Stimulated activated CD4-positive, alpha-beta T cell treated with anti-CD3 and anti-CD28 coated beads, Interleukin-2, amount 100 ng/mL, for 48 hours (primary cell): ENCODE measurements at regions not wholly inside any gene's neighbourhood (a gene's known extent, or its start where the extent isn't known, plus 50 kb on each side); places are given as distances from the start of the nearest gene placed in this dataset.
"Not testable (repeated sequence)": the region's sequence is repeated elsewhere in the genome, so short reads cannot be mapped to it uniquely, and the experiment has no call there.

Experiments
- DNase-seq, 2 donors: peaks; one replicate each; pipeline ENCODE4 v3.0.0-alpha.2; 2020

DNA sequence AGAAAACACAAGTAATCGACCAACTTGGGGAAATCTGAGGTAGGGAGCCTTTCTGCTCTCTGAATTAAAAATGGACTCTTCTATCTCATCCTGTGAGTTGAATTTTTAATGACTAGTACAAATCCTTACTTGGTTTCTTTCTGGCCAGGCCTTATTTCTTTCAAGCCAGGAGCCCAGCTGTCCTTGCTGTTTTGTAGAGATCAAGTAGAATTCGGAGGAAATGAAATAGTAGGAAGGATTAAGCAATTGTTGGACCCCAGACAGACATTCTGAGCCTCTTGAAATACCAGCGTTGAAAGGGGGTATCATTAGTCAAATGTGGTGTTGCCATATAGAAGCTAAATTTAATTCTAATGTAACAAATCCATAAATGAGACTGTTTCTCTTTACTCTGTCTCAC lies 53.7 kb upstream of the SMIM15 start:
- no peak for DNase-seq

DNA sequence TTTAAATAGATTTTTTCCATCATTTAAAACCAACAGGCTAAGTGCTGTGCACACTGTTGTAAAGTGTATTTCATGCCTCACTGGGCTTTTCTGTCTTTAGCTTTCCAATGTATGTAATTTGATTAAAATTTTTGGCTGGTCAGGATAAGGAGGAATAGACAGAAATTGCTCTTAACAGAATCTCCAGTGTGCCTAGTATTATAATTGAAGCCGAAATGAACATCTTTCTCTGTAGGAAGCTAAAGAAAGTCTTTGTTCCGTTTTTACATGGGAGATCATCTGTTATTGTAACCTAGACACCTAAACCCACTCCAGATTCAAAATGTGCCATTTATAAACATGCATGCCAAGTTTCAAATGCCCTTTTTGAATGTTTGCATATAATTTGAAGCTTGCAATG lies 54.5 kb upstream of the SMIM15 start:
- DNase-seq = no peak

DNA sequence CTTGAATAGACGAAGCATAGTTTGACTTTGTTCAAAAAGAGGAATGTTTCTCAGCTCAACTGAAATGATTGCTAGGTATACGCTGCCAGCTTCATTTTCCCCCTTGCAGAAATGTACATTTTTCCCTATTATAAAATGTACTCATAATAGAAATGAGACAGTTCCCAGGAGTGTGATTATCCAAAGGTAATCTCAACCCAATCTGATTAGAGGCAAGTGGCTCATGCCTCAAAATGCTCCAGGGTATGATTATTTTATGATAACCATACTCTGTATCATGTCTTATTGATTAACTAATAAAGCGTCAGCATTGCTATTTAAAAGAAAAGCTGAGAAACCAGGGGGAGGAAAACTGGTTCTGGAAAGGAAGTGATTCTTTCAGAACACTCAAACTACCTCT lies 54.9 kb upstream of the SMIM15 start:
- DNase-seq = no peak

GRCh38 chr5:61228229-61228628 lies 66.0 kb upstream of the SMIM15 start:
- no peak for DNase-seq

GRCh38 chr5:61228691-61229280 lies 66.5 kb upstream of the SMIM15 start:
- no peak for DNase-seq

DNA sequence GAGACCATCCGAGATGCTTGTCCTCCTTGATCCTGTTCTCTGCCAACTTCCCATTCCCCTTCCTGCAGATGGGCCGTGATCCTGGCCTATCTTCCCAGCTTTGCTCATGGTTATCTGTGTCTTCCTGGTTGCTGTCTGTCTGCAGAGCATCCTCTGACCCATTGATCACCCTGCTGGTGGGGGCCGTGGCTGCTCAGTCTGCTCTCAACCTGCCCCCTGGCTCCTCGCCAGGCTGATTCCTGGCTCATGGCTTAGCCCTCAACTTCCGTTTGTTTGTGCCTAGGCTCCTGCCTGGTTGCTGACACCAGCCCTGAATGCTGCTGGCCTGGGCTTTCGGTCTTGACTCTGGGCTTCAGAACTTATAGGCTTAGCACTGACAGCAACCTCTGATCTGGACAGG lies 67.1 kb upstream of the SMIM15 start:
- DNase-seq = no peak

- no peak for DNase-seq
Measured at GRCh38 chr5:61230492-61230891, 68.2 kb upstream of the SMIM15 start.

DNA sequence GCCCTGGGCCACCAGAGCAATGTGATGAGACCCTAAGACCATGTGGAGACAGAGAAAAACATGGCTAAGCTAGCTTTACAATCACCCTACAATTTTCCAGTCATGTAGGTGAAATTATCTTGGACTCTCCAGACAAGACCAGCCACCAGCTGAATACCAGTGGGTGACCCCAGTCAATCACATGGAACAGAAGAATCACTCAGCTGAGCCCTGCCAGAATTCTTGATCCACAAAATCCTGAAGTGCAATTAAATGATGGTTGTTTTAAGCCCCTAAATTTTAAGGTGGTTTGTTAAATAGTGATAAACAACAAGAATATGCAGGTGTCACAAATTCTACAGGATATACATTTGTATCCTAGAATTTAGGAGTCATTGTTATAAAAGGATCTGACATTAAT lies 69.5 kb upstream of the SMIM15 start:
- DNase-seq = no peak

- no peak for DNase-seq
Measured at GRCh38 chr5:61232490-61233050, 70.3 kb upstream of the SMIM15 start.

- DNase-seq = no peak
Measured at GRCh38 chr5:61234019-61234418, 71.8 kb upstream of the SMIM15 start.

DNA sequence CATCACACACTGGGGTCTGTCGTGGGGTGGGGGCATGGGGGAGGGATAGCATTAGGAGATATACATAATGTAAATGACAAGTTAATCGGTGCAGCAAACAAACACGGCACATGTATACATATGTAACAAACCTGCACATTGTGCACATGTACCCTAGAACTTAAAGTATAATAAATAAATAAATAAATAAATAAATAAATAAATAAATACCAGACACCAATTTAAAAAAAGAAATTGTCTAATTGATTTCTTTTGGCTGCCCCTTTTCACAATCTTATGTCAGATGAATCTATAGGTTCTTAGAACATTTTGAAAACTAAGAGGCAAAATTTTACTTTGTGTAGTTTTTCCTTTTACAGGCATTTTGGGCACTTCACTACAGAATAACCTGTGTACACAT lies 74.4 kb upstream of the SMIM15 start:
- DNase-seq = not testable (repeated sequence)

GRCh38 chr5:61245486-61245885 lies 83.2 kb upstream of the SMIM15 start:
- DNase-seq = no peak

GRCh38 chr5:61245936-61246335 lies 83.7 kb upstream of the SMIM15 start:
- no peak for DNase-seq

- DNase-seq = no peak
Measured at GRCh38 chr5:61246768-61247307, 84.6 kb upstream of the SMIM15 start.

- DNase-seq = no peak
Measured at GRCh38 chr5:61251874-61252642, 80.0 kb upstream of the ZSWIM6 start.

GRCh38 chr5:61252643-61252925 lies 79.5 kb upstream of the ZSWIM6 start:
- DNase-seq = no peak

DNA sequence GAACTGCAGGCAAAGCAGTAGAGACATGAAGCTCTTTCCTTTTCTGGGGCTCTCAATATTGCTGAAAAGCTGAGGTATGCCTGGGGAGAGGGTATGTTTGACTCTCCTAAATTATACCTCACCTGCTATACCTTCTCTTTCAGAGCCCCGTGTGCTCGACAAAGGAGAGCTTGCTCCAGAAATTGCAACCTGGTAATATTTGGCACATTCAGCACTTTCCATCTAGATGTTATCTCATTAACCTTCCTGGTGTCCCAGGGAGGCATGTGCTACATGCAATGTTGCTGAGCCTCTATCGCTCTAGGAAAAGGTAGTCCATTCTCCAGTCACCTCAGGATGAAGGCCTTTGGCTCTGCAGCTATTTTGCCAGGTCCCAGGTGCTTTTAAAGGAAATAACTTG lies 78.5 kb upstream of the ZSWIM6 start:
- no peak for DNase-seq

DNA sequence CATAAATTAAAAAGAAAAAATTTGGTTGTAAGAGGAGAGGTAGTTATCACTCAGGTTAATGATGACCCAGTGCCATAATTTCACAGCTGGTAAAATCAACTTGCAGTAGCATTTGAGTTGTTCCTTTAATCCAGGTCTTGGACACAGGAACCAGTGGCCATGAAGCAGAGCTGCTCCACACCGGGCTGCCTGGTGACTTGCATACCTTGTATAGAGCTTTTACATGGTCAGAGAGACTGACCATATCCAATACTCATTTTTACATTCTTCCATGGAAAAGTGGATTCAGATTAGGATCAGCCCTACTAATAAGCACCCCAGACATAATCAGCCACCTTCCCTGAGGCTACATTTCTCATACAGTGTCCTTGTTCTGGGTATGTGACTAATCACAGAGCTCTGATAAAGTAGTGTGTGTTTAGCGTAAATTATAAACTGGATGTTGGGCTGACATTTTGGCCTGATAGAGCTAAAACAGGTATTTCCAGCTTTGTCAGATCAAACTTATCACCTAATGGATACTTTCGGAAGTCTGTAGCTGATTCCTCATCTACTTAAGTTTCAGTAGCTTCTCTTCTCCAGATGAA lies 77.0 kb upstream of the ZSWIM6 start:
- DNase-seq = no peak

GRCh38 chr5:61256474-61256873 lies 75.6 kb upstream of the ZSWIM6 start:
- no peak for DNase-seq

GRCh38 chr5:61257421-61257820 lies 74.6 kb upstream of the ZSWIM6 start:
- DNase-seq = no peak

DNA sequence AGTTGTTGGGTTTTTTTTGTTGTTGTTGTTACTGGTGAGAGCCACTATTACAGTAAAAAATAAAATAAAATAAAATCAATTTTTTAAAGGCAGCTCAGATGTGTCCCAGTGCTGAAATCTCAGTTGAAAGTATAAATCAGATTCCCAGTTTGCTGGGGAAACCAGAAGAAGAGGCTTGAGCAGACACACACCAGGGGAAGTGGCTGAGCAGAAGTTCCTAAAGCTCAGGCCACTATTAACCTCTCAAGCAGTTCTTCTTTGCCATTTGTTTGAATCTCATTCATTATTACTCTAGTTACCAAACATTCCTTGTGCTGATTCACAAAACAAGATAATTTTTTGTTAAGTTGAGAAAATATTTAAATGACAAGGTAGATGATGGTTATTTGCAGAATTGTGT lies 70.9 kb upstream of the ZSWIM6 start:
- DNase-seq = no peak

DNA sequence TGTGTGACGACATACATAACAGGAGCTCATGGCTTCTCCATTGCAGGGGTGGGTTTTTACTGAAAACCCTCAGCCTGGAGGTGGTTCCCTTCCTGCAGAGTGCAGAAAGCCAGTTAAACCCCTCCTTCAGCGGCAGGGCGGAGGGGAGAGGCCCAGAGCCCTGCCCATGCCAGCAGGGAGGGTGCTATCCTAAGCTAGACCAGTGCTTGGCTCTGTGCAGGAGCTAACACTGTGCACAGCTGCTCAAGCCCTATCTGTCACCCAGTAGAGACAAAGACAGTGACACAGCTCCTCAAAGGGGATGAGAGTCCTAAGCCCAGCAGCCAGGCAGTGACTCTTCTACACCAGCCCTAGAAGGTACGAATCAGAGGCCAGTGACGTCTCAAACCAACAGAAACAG lies 70.0 kb upstream of the ZSWIM6 start:
- DNase-seq = no peak

DNA sequence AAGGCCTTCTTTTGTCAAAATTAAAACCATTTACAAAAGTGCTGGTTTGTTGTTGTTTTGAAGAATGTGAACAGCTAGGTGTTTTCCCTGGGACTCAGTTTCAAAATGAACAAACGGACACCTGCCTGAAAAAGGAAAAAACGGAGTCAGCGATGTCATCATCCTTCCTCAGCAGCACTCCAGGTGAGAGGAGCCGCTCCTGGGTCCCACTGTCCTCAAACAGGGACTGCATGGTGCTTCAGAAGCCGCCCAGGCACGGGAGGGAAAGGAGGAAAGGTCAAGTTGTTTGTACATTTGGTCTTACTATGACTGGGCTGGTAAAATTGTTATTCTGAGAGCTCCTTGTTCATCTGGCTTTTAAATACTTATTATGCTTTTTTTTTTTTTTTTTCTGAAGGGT lies 69.0 kb upstream of the ZSWIM6 start:
- no peak for DNase-seq

DNA sequence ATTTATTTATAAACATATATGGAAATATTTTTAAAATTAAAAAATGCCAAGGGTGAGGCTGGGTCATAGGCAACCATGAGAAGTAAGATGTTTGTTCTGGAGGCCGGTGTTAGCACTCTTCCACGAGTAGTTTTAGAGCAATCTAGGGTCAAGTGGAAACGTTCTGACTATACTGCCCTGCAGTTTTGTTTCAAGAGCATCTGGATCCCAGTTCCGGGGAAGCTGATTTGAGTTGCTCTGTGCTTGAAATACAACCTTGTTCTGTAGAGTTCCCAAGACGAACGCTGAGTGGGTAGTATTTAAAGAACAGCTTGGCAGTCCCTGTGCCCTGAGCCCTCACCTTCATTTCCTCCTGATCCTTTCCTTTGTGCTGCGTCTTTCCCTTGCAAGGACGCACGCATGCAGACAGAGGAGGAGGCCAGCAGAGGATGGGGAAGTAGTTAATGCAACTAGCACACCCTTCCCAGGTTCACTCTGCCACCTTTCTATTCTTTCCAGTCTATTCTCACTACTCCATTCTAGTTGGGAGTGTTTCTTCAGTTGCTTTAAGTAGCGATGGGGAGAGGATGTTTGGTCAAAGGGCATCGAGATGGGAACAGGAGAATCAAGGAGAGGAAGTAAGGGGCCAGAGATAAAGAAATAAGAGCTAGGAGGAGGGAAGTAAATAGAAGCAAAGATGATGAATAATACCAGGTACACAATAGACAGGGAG lies 68.3 kb upstream of the ZSWIM6 start:
- no peak for DNase-seq
